Prostate gland (tissue), 2 donors: ENCODE measurements at regions not wholly inside any gene's neighbourhood (a gene's known extent, or its start where the extent isn't known, plus 50 kb on each side); places are given as distances from the start of the nearest gene placed in this dataset.
"Not testable (repeated sequence)": the region's sequence is repeated elsewhere in the genome, so short reads cannot be mapped to it uniquely, and the experiment has no call there.

Experiments
- POLR2A ChIP-seq: fragments of 450-650 bp; IDR thresholded peaks from one replicate; pipeline ENCODE4 v1.6.1; 2016; ENCODE audit warnings: antibody characterized with exemption, mild to moderate bottlenecking
- TF ChIP-seq, protein P1 (sequence below), 4 experiments: fragments of 200-600 bp in 2 of 4; fragments of 450-650 bp in 2 of 4; sonication (generic) in 2 of 4; IDR thresholded peaks; 1 replicate in 3 of 4; 2 replicates in 1 of 4; pipeline ENCODE4 v1.5.1; 2016 to 2019; ENCODE audit warnings: antibody characterized with exemption in 4 of 4, mild to moderate bottlenecking in 2 of 4, moderate library complexity in 2 of 4

DNA sequence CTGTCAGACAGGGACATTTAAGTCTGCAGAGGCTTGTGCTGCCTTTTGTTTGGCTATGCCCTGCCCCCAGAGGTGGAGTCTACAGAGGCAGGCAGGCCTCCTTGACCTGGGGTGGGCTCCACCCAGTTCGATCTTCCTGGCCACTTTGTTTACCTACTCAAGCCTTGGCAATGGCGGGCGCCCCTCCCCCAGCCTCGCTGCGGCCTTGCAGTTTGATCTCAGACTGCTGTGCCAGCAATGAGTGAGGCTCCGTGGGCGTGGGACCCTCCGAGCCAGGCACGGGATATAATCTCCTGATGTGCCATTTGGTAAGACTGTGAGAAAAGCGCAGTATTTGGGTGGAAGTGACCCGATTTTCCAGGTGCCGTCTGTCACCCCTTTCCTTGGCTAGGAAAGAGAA lies 79.2 kb upstream of the ZDHHC15 start:
- TF ChIP-seq POLR2A, result not testable (repeated sequence)
- TF ChIP-seq, protein P1, sequence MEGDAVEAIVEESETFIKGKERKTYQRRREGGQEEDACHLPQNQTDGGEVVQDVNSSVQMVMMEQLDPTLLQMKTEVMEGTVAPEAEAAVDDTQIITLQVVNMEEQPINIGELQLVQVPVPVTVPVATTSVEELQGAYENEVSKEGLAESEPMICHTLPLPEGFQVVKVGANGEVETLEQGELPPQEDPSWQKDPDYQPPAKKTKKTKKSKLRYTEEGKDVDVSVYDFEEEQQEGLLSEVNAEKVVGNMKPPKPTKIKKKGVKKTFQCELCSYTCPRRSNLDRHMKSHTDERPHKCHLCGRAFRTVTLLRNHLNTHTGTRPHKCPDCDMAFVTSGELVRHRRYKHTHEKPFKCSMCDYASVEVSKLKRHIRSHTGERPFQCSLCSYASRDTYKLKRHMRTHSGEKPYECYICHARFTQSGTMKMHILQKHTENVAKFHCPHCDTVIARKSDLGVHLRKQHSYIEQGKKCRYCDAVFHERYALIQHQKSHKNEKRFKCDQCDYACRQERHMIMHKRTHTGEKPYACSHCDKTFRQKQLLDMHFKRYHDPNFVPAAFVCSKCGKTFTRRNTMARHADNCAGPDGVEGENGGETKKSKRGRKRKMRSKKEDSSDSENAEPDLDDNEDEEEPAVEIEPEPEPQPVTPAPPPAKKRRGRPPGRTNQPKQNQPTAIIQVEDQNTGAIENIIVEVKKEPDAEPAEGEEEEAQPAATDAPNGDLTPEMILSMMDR (IDR thresholded peaks at IDR 0.05), result not testable (repeated sequence)
